ENCODE measurements at regions not wholly inside any gene's neighbourhood (a gene's known extent, or its start where the extent isn't known, plus 50 kb on each side); places are given as distances from the start of the nearest gene placed in this dataset.

DNA sequence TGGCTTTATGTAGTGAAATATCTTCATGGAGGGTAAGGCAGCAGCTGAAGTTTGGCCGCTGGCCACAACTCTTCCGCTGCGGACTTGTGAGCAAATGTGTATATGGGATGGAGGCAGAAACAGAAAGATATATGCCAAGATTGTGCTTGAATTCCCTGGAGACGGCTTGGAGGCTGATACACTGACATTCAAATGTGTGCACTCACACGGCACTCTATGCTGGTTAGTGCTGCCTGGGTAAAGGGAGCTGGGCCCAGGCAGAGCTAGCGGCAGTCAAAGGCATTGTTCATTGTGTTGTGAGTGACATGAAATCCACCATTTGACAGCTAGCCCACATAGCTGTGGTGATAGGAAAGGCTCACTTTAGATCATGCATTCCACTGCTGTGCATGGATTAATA is 202.7 kb downstream of the CLIC5 start:
- TF ChIP-seq, protein P1, sequence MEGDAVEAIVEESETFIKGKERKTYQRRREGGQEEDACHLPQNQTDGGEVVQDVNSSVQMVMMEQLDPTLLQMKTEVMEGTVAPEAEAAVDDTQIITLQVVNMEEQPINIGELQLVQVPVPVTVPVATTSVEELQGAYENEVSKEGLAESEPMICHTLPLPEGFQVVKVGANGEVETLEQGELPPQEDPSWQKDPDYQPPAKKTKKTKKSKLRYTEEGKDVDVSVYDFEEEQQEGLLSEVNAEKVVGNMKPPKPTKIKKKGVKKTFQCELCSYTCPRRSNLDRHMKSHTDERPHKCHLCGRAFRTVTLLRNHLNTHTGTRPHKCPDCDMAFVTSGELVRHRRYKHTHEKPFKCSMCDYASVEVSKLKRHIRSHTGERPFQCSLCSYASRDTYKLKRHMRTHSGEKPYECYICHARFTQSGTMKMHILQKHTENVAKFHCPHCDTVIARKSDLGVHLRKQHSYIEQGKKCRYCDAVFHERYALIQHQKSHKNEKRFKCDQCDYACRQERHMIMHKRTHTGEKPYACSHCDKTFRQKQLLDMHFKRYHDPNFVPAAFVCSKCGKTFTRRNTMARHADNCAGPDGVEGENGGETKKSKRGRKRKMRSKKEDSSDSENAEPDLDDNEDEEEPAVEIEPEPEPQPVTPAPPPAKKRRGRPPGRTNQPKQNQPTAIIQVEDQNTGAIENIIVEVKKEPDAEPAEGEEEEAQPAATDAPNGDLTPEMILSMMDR (IDR thresholded peaks at IDR 0.05; ENCODE audit: low read depth, low read length) = no peak
- CTCF ChIA-PET = no interaction called here
- no peak for DNase-seq (ENCODE audit: low read depth, low spot score)

DNA sequence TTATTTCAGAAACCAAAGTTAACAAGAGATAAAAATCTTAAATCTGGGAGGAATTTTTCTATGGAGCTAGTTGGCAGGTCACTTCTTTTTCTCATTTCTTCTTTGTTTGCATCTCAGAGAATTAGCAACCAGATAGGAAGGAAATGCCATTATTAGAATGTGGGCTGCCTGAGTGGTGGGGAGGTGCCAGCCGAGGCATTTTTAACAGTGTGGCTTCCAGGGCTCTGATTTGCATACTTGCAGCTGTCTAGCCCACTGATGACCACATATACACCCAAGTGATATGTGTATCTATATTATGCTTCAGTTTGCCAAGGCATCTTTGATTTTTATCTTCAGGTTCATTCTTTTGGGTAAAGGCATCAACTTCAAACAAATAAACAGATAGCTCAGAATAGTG is 206.7 kb downstream of the CLIC5 start:
- CTCF ChIA-PET = no interaction called here
- no peak for DNase-seq (ENCODE audit: low read depth, low spot score)
- no peaks in the 10 kb centered on the region for H3K9me3 ChIP-seq (ENCODE audit: control insufficient read depth, insufficient read depth, low read length)
- H3K27ac ChIP-seq (ENCODE audit: low read depth, low read length) = no peak overlapping the region
- TF ChIP-seq, protein P1 (IDR thresholded peaks at IDR 0.05; ENCODE audit: low read depth, low read length) = no peak
- POLR2A ChIA-PET = no interaction called here
- peaks cover 6% of the 10 kb centered on the region for H3K27me3 ChIP-seq (ENCODE audit: control insufficient read depth, insufficient read depth, low read length)
- no peak overlapping the region for H3K4me3 ChIP-seq (ENCODE audit: low read depth, low read length)

More for the DNA sequence above, 202.7 kb downstream of the CLIC5 start:
- Histone ChIP-seq H3K27me3 (ENCODE audit: control insufficient read depth, insufficient read depth, low read length) (peaks cover 6% of the 10 kb centered on the region), H3K4me3 (ENCODE audit: low read depth, low read length) (no peak overlapping the region), H3K9me3 (ENCODE audit: control insufficient read depth, insufficient read depth, low read length) (no peaks in the 10 kb centered on the region), H3K27ac (ENCODE audit: low read depth, low read length) (no peak overlapping the region)
- POLR2A ChIA-PET = no interaction called here

GRCh38 chr6:45808042-45808645 is 207.5 kb downstream of the CLIC5 start:
- no peaks in the 10 kb centered on the region for H3K9me3 ChIP-seq (ENCODE audit: control insufficient read depth, insufficient read depth, low read length)
- H3K27ac ChIP-seq (ENCODE audit: low read depth, low read length) = no peak overlapping the region
- TF ChIP-seq, protein P1 (IDR thresholded peaks at IDR 0.05; ENCODE audit: low read depth, low read length) = no peak
- H3K4me3 ChIP-seq (ENCODE audit: low read depth, low read length) = no peak overlapping the region
- ChIA-PET POLR2A (no interaction called here), CTCF (no interaction called here)
- no peak for DNase-seq (ENCODE audit: low read depth, low spot score)
- peaks cover 6% of the 10 kb centered on the region for H3K27me3 ChIP-seq (ENCODE audit: control insufficient read depth, insufficient read depth, low read length)

DNA sequence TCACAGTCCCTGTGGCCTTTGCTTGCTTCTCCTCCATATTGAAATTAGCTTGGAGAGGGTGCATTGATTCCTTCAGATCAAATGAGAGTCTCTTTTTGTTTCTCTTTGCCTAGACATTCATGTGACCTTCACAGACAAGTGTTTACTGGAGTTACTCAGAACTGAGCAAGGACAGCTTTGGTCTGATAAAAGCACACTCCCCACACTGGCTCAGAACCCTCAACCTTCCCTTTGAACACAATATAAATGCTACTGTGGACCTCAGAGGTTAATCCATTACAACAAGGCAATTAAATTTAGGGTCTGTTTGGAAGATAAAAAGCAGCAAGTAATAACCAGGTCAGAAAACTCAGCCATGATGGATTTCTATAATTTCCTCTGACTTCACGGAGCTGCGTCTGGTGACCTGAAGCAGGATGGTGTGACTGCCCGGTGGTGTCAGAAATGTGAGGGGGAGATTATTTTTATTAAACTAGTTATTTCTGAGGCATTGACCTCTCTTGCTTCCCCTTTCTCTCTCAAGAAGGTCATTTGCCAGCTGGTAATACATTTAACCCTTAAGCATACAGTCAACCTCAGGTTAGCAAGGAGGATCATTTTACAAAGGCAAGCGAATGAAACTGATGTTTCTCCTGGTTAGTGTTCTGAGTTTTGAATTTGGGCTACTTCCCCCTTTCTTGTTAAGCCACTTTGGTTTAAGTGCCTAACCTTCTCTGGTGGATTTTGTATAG is 208.2 kb downstream of the CLIC5 start:
- Histone ChIP-seq H3K27me3 (ENCODE audit: control insufficient read depth, insufficient read depth, low read length) (peaks cover 6% of the 10 kb centered on the region), H3K4me3 (ENCODE audit: low read depth, low read length) (no peak overlapping the region), H3K27ac (ENCODE audit: low read depth, low read length) (no peak overlapping the region), H3K9me3 (ENCODE audit: control insufficient read depth, insufficient read depth, low read length) (no peaks in the 10 kb centered on the region)
- TF ChIP-seq, protein P1 (IDR thresholded peaks at IDR 0.05; ENCODE audit: low read depth, low read length) = no peak
- POLR2A ChIA-PET = no interaction called here
- CTCF ChIA-PET = no interaction called here
- DNase-seq (ENCODE audit: low read depth, low spot score) = no peak

DNA sequence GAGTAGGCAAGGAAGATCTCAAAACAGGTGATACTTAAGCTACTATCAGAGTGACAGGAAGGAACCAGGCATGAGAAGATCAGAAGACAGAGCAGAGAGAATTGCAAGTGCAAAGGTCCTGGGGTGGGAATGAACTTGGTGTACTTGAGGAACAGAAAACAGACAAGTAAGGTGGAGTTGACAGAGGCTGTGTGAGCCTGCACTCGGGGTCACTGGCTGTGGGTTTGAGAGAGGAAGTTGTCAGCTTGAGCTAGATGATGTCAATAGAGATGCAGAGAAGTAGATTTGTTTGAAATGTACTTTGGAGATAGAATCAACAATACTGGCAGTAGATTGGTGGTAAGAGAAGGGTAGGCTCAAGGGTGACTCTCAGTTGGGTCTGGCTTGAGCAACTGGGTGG is 209.5 kb downstream of the CLIC5 start:
- no peak overlapping the region for H3K27ac ChIP-seq (ENCODE audit: low read depth, low read length)
- ChIA-PET POLR2A (no interaction called here), CTCF (no interaction called here)
- peaks cover 6% of the 10 kb centered on the region for H3K27me3 ChIP-seq (ENCODE audit: control insufficient read depth, insufficient read depth, low read length)
- TF ChIP-seq, protein P1 (IDR thresholded peaks at IDR 0.05; ENCODE audit: low read depth, low read length) = no peak
- no peak for DNase-seq (ENCODE audit: low read depth, low spot score)
- H3K9me3 ChIP-seq (ENCODE audit: control insufficient read depth, insufficient read depth, low read length) = no peaks in the 10 kb centered on the region
- no peak overlapping the region for H3K4me3 ChIP-seq (ENCODE audit: low read depth, low read length)
